GM23248 (cell line): ENCODE measurements at regions not wholly inside any gene's neighbourhood (a gene's known extent, or its start where the extent isn't known, plus 50 kb on each side); places are given as distances from the start of the nearest gene placed in this dataset.

Source experiments
- EZH2 ChIP-seq: fragments of 200-600 bp; sonication (generic); IDR thresholded peaks from 2 replicates; pipeline ENCODE4 v1.6.1; 2018; ENCODE audit warnings: antibody characterized with exemption, mild to moderate bottlenecking; ENCODE audit not compliant: insufficient read depth, poor library complexity, severe bottlenecking
- EZH2phosphoT487 ChIP-seq: fragments of 200-600 bp; sonication (generic); IDR thresholded peaks from 2 replicates; pipeline ENCODE4 v1.6.1; 2018; ENCODE audit warnings: antibody characterized with exemption, moderate library complexity, mild to moderate bottlenecking, low read depth; ENCODE audit not compliant: insufficient read depth

GRCh38 chr5:24067208-24067607 is 559.8 kb downstream of the PRDM9 start:
- TF ChIP-seq EZH2 (no peak), EZH2phosphoT487 (no peak)
